Spleen (tissue), 11 donors: ENCODE measurements at regions not wholly inside any gene's neighbourhood (a gene's known extent, or its start where the extent isn't known, plus 50 kb on each side); places are given as distances from the start of the nearest gene placed in this dataset.

Experiments
- DNase-seq: peaks from one replicate; pipeline ENCODE4 v3.0.0-alpha.2; 2020
- H3K27ac ChIP-seq, 8 donors: fragments of 200-600 bp; sonication (generic) in 7 of 8; 1 replicate in 4 of 8; 2 replicates in 4 of 8; pipeline versions ENCODE4 v1.5.0 to v1.8.0; 2016 to 2021; ENCODE audit warnings: inconsistent platforms in 4 of 8, mild to moderate bottlenecking in 4 of 8, moderate library complexity in 1 of 8
- H3K27me3 ChIP-seq, 7 donors: fragments of 200-600 bp; sonication (generic) in 6 of 7; replicated peaks in 1 of 7; 1 replicate in 4 of 7; 2 replicates in 3 of 7; pipeline versions ENCODE4 v1.5.0 to v1.8.0; 2016 to 2021; ENCODE audit warnings: inconsistent platforms in 3 of 7, mild to moderate bottlenecking in 1 of 7
- H3K36me3 ChIP-seq, 6 donors: fragments of 200-600 bp; sonication (generic) in 5 of 6; 1 replicate in 4 of 6; 2 replicates in 2 of 6; pipeline versions ENCODE4 v1.5.0 to v1.8.0; 2016 to 2021; ENCODE audit warnings: inconsistent platforms in 2 of 6
- H3K4me1 ChIP-seq, 6 donors: fragments of 200-600 bp; sonication (generic) in 5 of 6; 1 replicate in 3 of 6; 2 replicates in 3 of 6; pipeline versions ENCODE4 v1.5.0 to v1.8.0; 2016 to 2021; ENCODE audit warnings: inconsistent platforms in 3 of 6
- H3K4me3 ChIP-seq, 8 donors: fragments of 200-600 bp; sonication (generic) in 7 of 8; 1 replicate in 4 of 8; 2 replicates in 4 of 8; pipeline versions ENCODE4 v1.5.0 to v1.8.0; 2016 to 2021; ENCODE audit warnings: inconsistent platforms in 4 of 8, mild to moderate bottlenecking in 4 of 8, moderate library complexity in 2 of 8
- H3K9me3 ChIP-seq, 8 donors: fragments of 200-600 bp; sonication (generic) in 7 of 8; 1 replicate in 4 of 8; 2 replicates in 4 of 8; pipeline versions ENCODE4 v1.5.0 to v1.8.0; 2016 to 2021; ENCODE audit warnings: inconsistent platforms in 4 of 8
- CTCF ChIP-seq, 11 experiments: fragments of 200-600 bp in 7 of 11; fragments of 450-650 bp in 4 of 11; sonication (generic) in 4 of 11; IDR thresholded peaks in 8 of 11; conservative IDR thresholded peaks in 3 of 11; 1 replicate in 7 of 11; 2 replicates in 4 of 11; pipeline versions ENCODE4 v1.4.0 to v1.8.0; 2016 to 2021; ENCODE audit warnings: antibody characterized with exemption in 11 of 11, inconsistent platforms in 4 of 11, mild to moderate bottlenecking in 1 of 11
- POLR2A ChIP-seq, 3 donors: fragments of 450-650 bp; IDR thresholded peaks; one replicate each; pipeline ENCODE4 v1.5.1; 2017; ENCODE audit warnings: antibody characterized with exemption in 3 of 3, mild to moderate bottlenecking in 1 of 3
- POLR2AphosphoS5 ChIP-seq, 3 donors: sonication (generic); formaldehyde crosslinking; IDR thresholded peaks; one replicate each; pipeline ENCODE4 v1.5.1; 2017; ENCODE audit warnings: antibody characterized with exemption in 3 of 3
- WGBS, 5 donors: extraction: QIAGEN DNeasy Blood & Tissue Kit in 3 of 5; methylation state at CpG; one replicate each; pipeline versions ENCODE4 v1.1.5 to v1.1.7; 2013 to 2018; 5-methylcytosine and 5-hydroxymethylcytosine counted together
- intact Hi-C: fragments of 100-400 bp; cut with DNase I; formaldehyde crosslinking; loops from one replicate; pipeline ENCODE4 v1.15.0; 2023; ENCODE audit warnings: low total_unique reads
- donor health status: healthy with polysubstance abuse.
- donor health status: DM: no; HTN: no; CAD: no; lungs with moderate emphysema.
- donor health status: DM: no; HTN: no; CAD: no.
- donor health status: Bipolar disorder and iron deficiency.
- donor health status: healthy.
- donor health status: DM: no; HTN: no; CAD: no.
- donor health status: DM: yes; HTN: yes; CAD: no.

GRCh38 chr7:79736418-79736817 lies 283.0 kb upstream of the MAGI2 start:
- Histone ChIP-seq H3K36me3 (no peaks in the 10 kb centered on the region), H3K9me3 (peaks cover 0 to 55% (median 46%) of the 10 kb centered on the region in 8 donors), H3K4me1 (no peaks in the 10 kb centered on the region), H3K4me3 (no peak overlapping the region), H3K27me3 (no peaks in the 10 kb centered on the region), H3K27ac (no peak overlapping the region)
- no peak for TF ChIP-seq POLR2AphosphoS5 (IDR thresholded peaks at IDR 0.05)
- no peak for TF ChIP-seq CTCF (IDR thresholded peaks at IDR 0.05 in 8 of 11, conservative IDR thresholded peaks at IDR 0.05 in 3 of 11)
- TF ChIP-seq POLR2A (IDR thresholded peaks at IDR 0.05): no peak
- WGBS, 5 donors: 59 to 95% (median 94%) methylated on average over 3 of the region's 3 CpGs
- DNase-seq: no peak
- intact Hi-C loops: no loop called here

GRCh38 chr7:79735012-79735411 lies 281.5 kb upstream of the MAGI2 start:
- no peak for DNase-seq
- no peaks in the 10 kb centered on the region for H3K4me1 ChIP-seq
- no peaks in the 10 kb centered on the region for H3K36me3 ChIP-seq
- intact Hi-C loops: no loop called here
- WGBS, 5 donors: 93 to 100% (median 97%) methylated on average over 1 of the region's 1 CpG
- H3K4me3 ChIP-seq: no peak overlapping the region
- H3K27me3 ChIP-seq: no peaks in the 10 kb centered on the region
- no peak overlapping the region for H3K27ac ChIP-seq
- H3K9me3 ChIP-seq: peaks cover 0 to 58% (median 53%) of the 10 kb centered on the region in 8 donors
- TF ChIP-seq CTCF (IDR thresholded peaks at IDR 0.05 in 8 of 11, conservative IDR thresholded peaks at IDR 0.05 in 3 of 11) (no peak), POLR2A (IDR thresholded peaks at IDR 0.05) (no peak), POLR2AphosphoS5 (IDR thresholded peaks at IDR 0.05) (no peak)

- DNase-seq: no peak
- Histone ChIP-seq H3K36me3 (no peaks in the 10 kb centered on the region), H3K4me3 (no peak overlapping the region), H3K27me3 (no peaks in the 10 kb centered on the region), H3K27ac (no peak overlapping the region), H3K4me1 (no peaks in the 10 kb centered on the region), H3K9me3 (peaks cover 0 to 54% (median 49%) of the 10 kb centered on the region in 8 donors)
- TF ChIP-seq POLR2AphosphoS5 (IDR thresholded peaks at IDR 0.05): no peak
- TF ChIP-seq POLR2A (IDR thresholded peaks at IDR 0.05): no peak
- TF ChIP-seq CTCF (IDR thresholded peaks at IDR 0.05 in 8 of 11, conservative IDR thresholded peaks at IDR 0.05 in 3 of 11): no peak
- intact Hi-C loops: no loop called here
Observed at GRCh38 chr7:79734181-79734580, 280.7 kb upstream of the MAGI2 start.

GRCh38 chr7:79732535-79732934 lies 279.1 kb upstream of the MAGI2 start:
- intact Hi-C loops: no loop called here
- Histone ChIP-seq H3K27ac (no peak overlapping the region), H3K36me3 (no peaks in the 10 kb centered on the region), H3K27me3 (no peaks in the 10 kb centered on the region), H3K9me3 (peaks cover 0 to 50% (median 45%) of the 10 kb centered on the region in 8 donors), H3K4me3 (no peak overlapping the region), H3K4me1 (no peaks in the 10 kb centered on the region)
- WGBS, 5 donors: 69 to 86% (median 73%) methylated on average over 2 of the region's 2 CpGs
- TF ChIP-seq POLR2A (IDR thresholded peaks at IDR 0.05): no peak
- no peak for TF ChIP-seq POLR2AphosphoS5 (IDR thresholded peaks at IDR 0.05)
- TF ChIP-seq CTCF (IDR thresholded peaks at IDR 0.05 in 8 of 11, conservative IDR thresholded peaks at IDR 0.05 in 3 of 11): no peak
- DNase-seq: no peak
